Body of pancreas (tissue), 4 donors: ENCODE measurements at regions not wholly inside any gene's neighbourhood (a gene's known extent, or its start where the extent isn't known, plus 50 kb on each side); places are given as distances from the start of the nearest gene placed in this dataset.

Experiments
- CTCF ChIP-seq, 7 experiments: fragments of 450-650 bp in 4 of 7; fragments of 200-600 bp in 3 of 7; sonication (generic) in 3 of 7; IDR thresholded peaks; one replicate each; pipeline ENCODE4 v1.5.1; 2016 to 2019; ENCODE audit warnings: antibody characterized with exemption in 7 of 7
- POLR2A ChIP-seq, 3 donors: fragments of 450-650 bp; IDR thresholded peaks; one replicate each; pipeline ENCODE4 v1.6.1; 2016; ENCODE audit warnings: antibody characterized with exemption in 3 of 3, mild to moderate bottlenecking in 2 of 3

- TF ChIP-seq CTCF (IDR thresholded peaks at IDR 0.05) (no peak), POLR2A (IDR thresholded peaks at IDR 0.05) (no peak)
Observed at GRCh38 chr2:123826729-123827271, 198.3 kb upstream of the CNTNAP5 start.
